PFSK-1 (cell line): ENCODE measurements at regions not wholly inside any gene's neighbourhood (a gene's known extent, or its start where the extent isn't known, plus 50 kb on each side); places are given as distances from the start of the nearest gene placed in this dataset.

Source experiments
- FOXP2 ChIP-seq: optimal IDR thresholded peaks from 2 replicates; pipeline ENCODE3; 2011; ENCODE audit warnings: borderline replicate concordance, control low read depth, inconsistent platforms; ENCODE audit not compliant: insufficient read depth; ENCODE audit errors: extremely low read length, extremely low read depth
- POLR2AphosphoS5 ChIP-seq: IDR thresholded peaks from 2 replicates; pipeline ENCODE4 v1.6.1; 2012; ENCODE audit warnings: low read depth, mild to moderate bottlenecking, control low read depth, low read length, moderate library complexity
- REST ChIP-seq, 2 experiments: IDR thresholded peaks; 2 replicates each; pipeline versions ENCODE4 v1.6.1 to v1.8.0; 2011 to 2012; ENCODE audit warnings: low read depth in 2 of 2, low read length in 2 of 2, control low read depth in 1 of 2, inconsistent platforms in 1 of 2, mild to moderate bottlenecking in 1 of 2, moderate library complexity in 1 of 2; ENCODE audit not compliant: insufficient read depth in 1 of 2
- SIN3A ChIP-seq: IDR thresholded peaks from 2 replicates; pipeline ENCODE4 v1.6.1; 2012; ENCODE audit warnings: mild to moderate bottlenecking, low read length, moderate library complexity, borderline replicate concordance; ENCODE audit not compliant: insufficient read depth
- TAF1 ChIP-seq: IDR thresholded peaks from 2 replicates; pipeline ENCODE4 v1.6.1; 2012; ENCODE audit warnings: low read length, control low read depth, borderline replicate concordance; ENCODE audit not compliant: insufficient read depth

GRCh38 chr18:30288662-30289414 lies 753.7 kb downstream of the DSC3 start:
- TF ChIP-seq REST (IDR thresholded peaks at IDR 0.05; ENCODE audit: insufficient read depth in 1 of 2, low read depth in 2 of 2, low read length in 2 of 2) (no peak), SIN3A (no peak), TAF1 (no peak), POLR2AphosphoS5 (no peak), FOXP2 (no peak)
